Endothelial cell of umbilical vein (primary cell): ENCODE measurements at regions not wholly inside any gene's neighbourhood (a gene's known extent, or its start where the extent isn't known, plus 50 kb on each side); places are given as distances from the start of the nearest gene placed in this dataset.

ENCODE experiments used
- BruUV-seq: library from RNA; stranded (reverse); fragments of 400-500 nt; replicated peaks from 2 replicates; lab custom pipeline; 2021; lab: Mats Ljungman, UMichigan
- CTCF ChIA-PET: fragments of 300-600, 350-600 bp; sonication (Branson Sonifier 250); formaldehyde crosslinking; loops from one replicate; lab custom pipeline; 2021; ENCODE audit warnings: antibody characterized with exemption, inconsistent platforms; lab: Charles Lee
- POLR2A ChIA-PET: fragments of 300-600, 350-600 bp; sonication (Branson Sonifier 250); formaldehyde crosslinking; loops from one replicate; lab custom pipeline; 2021; ENCODE audit warnings: antibody characterized with exemption, inconsistent platforms; lab: Charles Lee
- DNase-seq: peaks from one replicate; pipeline ENCODE4 v3.0.0-alpha.2; 2011; ENCODE audit warnings: low read depth, low spot score
- FAIRE-seq: peaks from 2 replicates; lab custom pipeline; 2011; peaks lifted over from hg19 to GRCh38; lab: Jason Lieb, UNC
- H2AFZ ChIP-seq: 2 replicates; pipeline ENCODE4 v1.6.0; 2012; ENCODE audit warnings: low read depth, low read length, control low read depth, inconsistent platforms
- H3K27ac ChIP-seq: 2 replicates; pipeline ENCODE4 v1.5.1; 2011; ENCODE audit warnings: low read depth, mild to moderate bottlenecking, control low read depth, low read length, moderate library complexity; ENCODE audit not compliant: insufficient read depth
- H3K27me3 ChIP-seq, 2 experiments: 2 replicates each; pipeline versions ENCODE4 v1.6.0 to v1.6.1; 2011; ENCODE audit warnings: low read length in 2 of 2, mixed read lengths in 1 of 2; ENCODE audit not compliant: control insufficient read depth in 2 of 2, insufficient read depth in 2 of 2
- H3K36me3 ChIP-seq, 2 experiments: 2 replicates in 1 of 2; 3 replicates in 1 of 2; pipeline ENCODE4 v1.5.1; 2011; ENCODE audit warnings: low read length in 2 of 2, mild to moderate bottlenecking in 1 of 2, moderate library complexity in 1 of 2; ENCODE audit not compliant: control insufficient read depth in 2 of 2, insufficient read depth in 2 of 2; ENCODE audit errors: extremely low read depth in 1 of 2
- H3K4me1 ChIP-seq: 3 replicates; pipeline ENCODE4 v1.5.1; 2011; ENCODE audit warnings: mild to moderate bottlenecking, low read length; ENCODE audit not compliant: control insufficient read depth, insufficient read depth; ENCODE audit errors: extremely low read depth
- H3K4me2 ChIP-seq: 2 replicates; pipeline ENCODE4 v1.6.1; 2011; ENCODE audit warnings: low read length, control low read depth, mixed read lengths; ENCODE audit not compliant: insufficient read depth
- H3K4me3 ChIP-seq, 3 experiments: fragments of 200-600 bp in 1 of 3; sonication (generic), shearing (Covaris generic) in 1 of 3; replicated peaks in 1 of 3; 2 replicates each; pipeline ENCODE4 v1.5.1; 2011 to 2016; ENCODE audit warnings: control low read depth in 3 of 3, low read length in 3 of 3, mild to moderate bottlenecking in 2 of 3, inconsistent platforms in 1 of 3, low read depth in 1 of 3, moderate library complexity in 1 of 3; ENCODE audit not compliant: insufficient read depth in 1 of 3
- H3K79me2 ChIP-seq: 2 replicates; pipeline ENCODE4 v1.6.0; 2012; ENCODE audit warnings: low read length, inconsistent platforms; ENCODE audit not compliant: control insufficient read depth, insufficient read depth
- H3K9ac ChIP-seq: replicated peaks from 2 replicates; pipeline ENCODE3; 2011; ENCODE audit warnings: low read length, control low read depth; ENCODE audit not compliant: insufficient read depth; ENCODE audit errors: extremely low read depth
- H3K9me1 ChIP-seq: replicated peaks from 3 replicates; pipeline ENCODE4 v1.6.0; 2011; ENCODE audit warnings: mild to moderate bottlenecking, low read length; ENCODE audit not compliant: control insufficient read depth, insufficient read depth; ENCODE audit errors: extremely low read depth
- H3K9me3 ChIP-seq: replicated peaks from 2 replicates; pipeline ENCODE4 v1.5.1; 2012; ENCODE audit warnings: low read length, inconsistent platforms; ENCODE audit not compliant: control insufficient read depth, insufficient read depth
- H4K20me1 ChIP-seq: replicated peaks from 2 replicates; pipeline ENCODE3; 2011; ENCODE audit warnings: mild to moderate bottlenecking, low read length; ENCODE audit not compliant: control insufficient read depth, insufficient read depth; ENCODE audit errors: extremely low read depth
- CTCF ChIP-seq, 2 donors: IDR thresholded peaks; 1 replicate in 1 of 2; 2 replicates in 1 of 2; pipeline ENCODE4 v1.5.1; 2011; ENCODE audit warnings: low read length in 2 of 2, mild to moderate bottlenecking in 2 of 2, moderate library complexity in 2 of 2, control low read depth in 1 of 2, inconsistent platforms in 1 of 2, low read depth in 1 of 2; ENCODE audit not compliant: insufficient read depth in 1 of 2; ENCODE audit errors: extremely low read depth in 1 of 2
- EZH2 ChIP-seq: IDR thresholded peaks from 2 replicates; pipeline ENCODE4 v1.6.1; 2012; ENCODE audit warnings: borderline replicate concordance, low read depth, mild to moderate bottlenecking, moderate library complexity, low read length, inconsistent platforms; ENCODE audit not compliant: severe bottlenecking
- FOS ChIP-seq: IDR thresholded peaks from 2 replicates; pipeline ENCODE4 v1.6.1; 2011; ENCODE audit warnings: mild to moderate bottlenecking, low read length, moderate library complexity, borderline replicate concordance; ENCODE audit not compliant: insufficient read depth
- GATA2 ChIP-seq: IDR thresholded peaks from 2 replicates; pipeline ENCODE4 v1.7.0; 2011; ENCODE audit warnings: low read depth, mild to moderate bottlenecking, moderate library complexity, mixed read lengths, low read length; ENCODE audit not compliant: insufficient read length, insufficient read depth
- JUN ChIP-seq: IDR thresholded peaks from 2 replicates; pipeline ENCODE4 v1.6.1; 2011; ENCODE audit warnings: borderline replicate concordance, low read depth; ENCODE audit not compliant: insufficient read length, insufficient read depth
- MYC ChIP-seq: IDR thresholded peaks from one replicate; pipeline ENCODE4 v1.6.1; 2011; ENCODE audit warnings: mild to moderate bottlenecking, low read depth, low read length
- POLR2A ChIP-seq: IDR thresholded peaks from 2 replicates; pipeline ENCODE4 v1.6.1; 2012; ENCODE audit warnings: low read depth, mild to moderate bottlenecking, control low read depth, low read length
- POLR2AphosphoS5 ChIP-seq: IDR thresholded peaks from 2 replicates; pipeline ENCODE4 v1.6.1; 2012; ENCODE audit warnings: low read depth, mild to moderate bottlenecking, control low read depth, low read length, moderate library complexity; ENCODE audit not compliant: insufficient read depth
- dilution Hi-C: fragments of 300-500 bp; cut with MboI; formaldehyde crosslinking; loops from one replicate; pipeline ENCODE4 v1.15.0; 2019; ENCODE audit warnings: low sequenced_read_pairs; ENCODE audit not compliant: extremely low pct_ligation_motif_present
- intact Hi-C: fragments of 100-400 bp; cut with micrococcal nuclease; formaldehyde crosslinking; loops from one replicate; pipeline ENCODE4 v1.10.0; 2022
- TF ChIP-seq, protein P1 (sequence below): IDR thresholded peaks from 2 replicates; pipeline ENCODE4 v1.6.1; 2011; ENCODE audit not compliant: insufficient read depth, insufficient read length

DNA sequence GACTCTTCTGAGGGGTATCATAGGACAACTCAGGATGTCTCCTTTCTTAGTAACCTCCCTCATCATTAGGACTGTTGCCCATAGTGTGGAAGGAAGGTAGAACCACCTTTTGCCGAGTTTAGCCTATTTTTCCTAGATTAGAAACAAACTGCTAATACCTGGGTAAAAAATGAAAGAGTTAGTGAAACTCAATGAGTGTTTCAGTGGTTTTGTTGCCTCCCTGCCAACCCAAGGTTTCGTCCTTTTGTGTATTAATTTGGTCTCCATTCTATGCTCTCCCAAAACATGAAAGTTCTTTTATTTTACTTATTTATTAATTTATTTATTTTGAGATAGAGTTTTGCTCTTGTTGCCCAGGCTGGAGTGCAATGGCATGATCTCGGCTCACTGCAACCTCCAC lies 174.9 kb upstream of the KCNJ16 start:
- DNase-seq = no peak
- Histone ChIP-seq H3K4me2 (no peak overlapping the region), H3K36me3 (no peaks in the 10 kb centered on the region), H4K20me1 (no peaks in the 10 kb centered on the region), H3K9me1 (no peaks in the 10 kb centered on the region), H3K27ac (no peak overlapping the region), H3K27me3 (no peaks in the 10 kb centered on the region), H3K9me3 (no peaks in the 10 kb centered on the region), H3K79me2 (no peaks in the 10 kb centered on the region), H3K4me1 (no peaks in the 10 kb centered on the region), H2AFZ (no peak overlapping the region), H3K4me3 (no peak overlapping the region), H3K9ac (no peak overlapping the region)
- FAIRE-seq = no peak
- POLR2A ChIA-PET = no interaction called here
- intact Hi-C loops = no loop called here
- TF ChIP-seq POLR2A = no peak
- no peak for TF ChIP-seq GATA2
- TF ChIP-seq MYC = no peak
- TF ChIP-seq FOS = no peak
- no peak for TF ChIP-seq EZH2
- TF ChIP-seq POLR2AphosphoS5 = no peak
- TF ChIP-seq, protein P1, sequence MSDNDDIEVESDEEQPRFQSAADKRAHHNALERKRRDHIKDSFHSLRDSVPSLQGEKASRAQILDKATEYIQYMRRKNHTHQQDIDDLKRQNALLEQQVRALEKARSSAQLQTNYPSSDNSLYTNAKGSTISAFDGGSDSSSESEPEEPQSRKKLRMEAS = no peak
- TF ChIP-seq JUN = no peak
- TF ChIP-seq CTCF (IDR thresholded peaks at IDR 0.05; ENCODE audit: extremely low read depth in 1 of 2, insufficient read depth in 1 of 2, low read depth in 1 of 2, low read length in 2 of 2) = no peak
- no TSS peak for BruUV-seq
- dilution Hi-C loops = no loop called here
- CTCF ChIA-PET = no interaction called here
